ENCODE measurements at regions not wholly inside any gene's neighbourhood (a gene's known extent, or its start where the extent isn't known, plus 50 kb on each side); places are given as distances from the start of the nearest gene placed in this dataset.
"Not testable (repeated sequence)": the region's sequence is repeated elsewhere in the genome, so short reads cannot be mapped to it uniquely, and the experiment has no call there.

DNA sequence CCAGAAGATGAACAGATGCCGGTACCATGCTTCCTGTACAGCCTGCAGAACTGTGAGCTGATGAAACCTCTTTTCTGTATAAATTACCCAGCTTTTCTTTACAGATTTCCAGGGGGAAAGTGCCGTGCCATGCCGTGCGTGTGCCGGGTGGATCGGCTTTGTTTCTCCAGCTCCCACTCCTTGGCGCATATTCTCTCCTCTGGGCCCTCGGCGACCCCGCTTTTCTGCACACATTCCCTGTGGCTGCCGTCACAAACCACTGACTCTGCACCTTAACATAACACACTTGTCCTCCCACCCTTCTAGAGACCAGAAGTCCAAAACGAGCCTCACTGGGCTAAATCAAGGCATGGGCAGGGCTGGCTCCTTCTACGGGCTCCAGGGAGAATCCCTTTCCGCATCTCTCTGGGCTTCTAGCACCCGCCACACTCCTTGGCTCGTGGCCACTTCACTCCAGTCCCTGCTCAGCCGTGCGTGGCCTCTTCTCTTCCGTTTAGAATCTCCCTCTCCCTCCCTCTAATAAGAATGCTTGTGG lies 164.9 kb downstream of the C16orf95 start:
- ChIA-PET CTCF (no interaction called here), POLR2A (no interaction called here)
- Histone ChIP-seq H3K4me2 (no peak overlapping the region), H3K4me1 (no peaks in the 10 kb centered on the region), H3K27ac (no peak overlapping the region), H3K4me3 (no peak overlapping the region), H3K9me3 (no peaks in the 10 kb centered on the region)
- TF ChIP-seq NPAS2 (CRISPR knock-in tag; IDR thresholded peaks at IDR 0.05; ENCODE audit: borderline replicate concordance) (no peak), TFCP2L1 (CRISPR knock-in tag; IDR thresholded peaks at IDR 0.05) (no peak), GATA3 (IDR thresholded peaks at IDR 0.05; ENCODE audit: borderline replicate concordance) (no peak), RNF2 (IDR thresholded peaks at IDR 0.05; ENCODE audit: borderline replicate concordance, low read depth) (no peak), HEYL (CRISPR knock-in tag; IDR thresholded peaks at IDR 0.05) (no peak), KDM5A (IDR thresholded peaks at IDR 0.05) (no peak), EP300 (IDR thresholded peaks at IDR 0.05) (no peak), KDM1A (IDR thresholded peaks at IDR 0.05; ENCODE audit: low read depth) (no peak), SREBF2 (IDR thresholded peaks at IDR 0.05) (no peak), POLR2A (IDR thresholded peaks at IDR 0.05; ENCODE audit: low read length) (no peak), JUN (IDR thresholded peaks at IDR 0.05) (no peak), MYC (IDR thresholded peaks at IDR 0.05; ENCODE audit: borderline replicate concordance, low read length) (no peak), PHF8 (IDR thresholded peaks at IDR 0.05; ENCODE audit: borderline replicate concordance, low read depth) (no peak)
- TF ChIP-seq, protein P1, sequence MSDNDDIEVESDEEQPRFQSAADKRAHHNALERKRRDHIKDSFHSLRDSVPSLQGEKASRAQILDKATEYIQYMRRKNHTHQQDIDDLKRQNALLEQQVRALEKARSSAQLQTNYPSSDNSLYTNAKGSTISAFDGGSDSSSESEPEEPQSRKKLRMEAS (IDR thresholded peaks at IDR 0.05), result no peak
- TF ChIP-seq, protein P2, sequence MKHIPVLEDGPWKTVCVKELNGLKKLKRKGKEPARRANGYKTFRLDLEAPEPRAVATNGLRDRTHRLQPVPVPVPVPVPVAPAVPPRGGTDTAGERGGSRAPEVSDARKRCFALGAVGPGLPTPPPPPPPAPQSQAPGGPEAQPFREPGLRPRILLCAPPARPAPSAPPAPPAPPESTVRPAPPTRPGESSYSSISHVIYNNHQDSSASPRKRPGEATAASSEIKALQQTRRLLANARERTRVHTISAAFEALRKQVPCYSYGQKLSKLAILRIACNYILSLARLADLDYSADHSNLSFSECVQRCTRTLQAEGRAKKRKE (CRISPR knock-in tag; IDR thresholded peaks at IDR 0.05; ENCODE audit: low read depth), result no peak
- FAIRE-seq (no peak), DNase-seq (ENCODE audit: low read depth in 1 of 2, low spot score in 1 of 2) (no peak), ATAC-seq (no peak)
- 71% methylated on average over 19 of the region's 19 CpGs for WGBS (ENCODE audit: missing lambda C conversion rate)

DNA sequence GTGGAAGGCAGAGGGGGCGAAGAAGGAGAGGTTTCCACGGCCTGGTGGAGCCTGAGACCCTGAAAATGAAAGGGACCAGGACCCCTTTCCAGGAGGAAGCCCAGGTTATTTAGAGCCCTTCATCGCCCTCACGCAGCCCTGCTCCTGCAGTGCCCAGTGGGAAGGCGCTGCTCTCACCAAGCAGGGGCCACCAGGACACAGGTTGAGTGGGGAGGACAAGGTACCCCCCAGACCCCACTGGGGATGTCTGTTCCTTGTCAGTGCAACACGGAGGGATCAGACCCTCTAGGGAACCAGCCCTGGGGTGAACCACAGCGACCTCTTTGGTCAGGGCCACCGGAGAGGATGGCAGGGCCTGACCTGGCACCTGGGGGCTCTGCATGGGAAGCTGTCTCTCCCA lies 163.9 kb downstream of the C16orf95 start:
- POLR2A ChIA-PET, result no interaction called here
- ATAC-seq, result no peak
- no peak for TF ChIP-seq MYC (IDR thresholded peaks at IDR 0.05; ENCODE audit: borderline replicate concordance, low read length)
- no peak for TF ChIP-seq NFE2L2 (conservative IDR thresholded peaks at IDR 0.05; ENCODE audit: low read length)
- TF ChIP-seq, protein P3, sequence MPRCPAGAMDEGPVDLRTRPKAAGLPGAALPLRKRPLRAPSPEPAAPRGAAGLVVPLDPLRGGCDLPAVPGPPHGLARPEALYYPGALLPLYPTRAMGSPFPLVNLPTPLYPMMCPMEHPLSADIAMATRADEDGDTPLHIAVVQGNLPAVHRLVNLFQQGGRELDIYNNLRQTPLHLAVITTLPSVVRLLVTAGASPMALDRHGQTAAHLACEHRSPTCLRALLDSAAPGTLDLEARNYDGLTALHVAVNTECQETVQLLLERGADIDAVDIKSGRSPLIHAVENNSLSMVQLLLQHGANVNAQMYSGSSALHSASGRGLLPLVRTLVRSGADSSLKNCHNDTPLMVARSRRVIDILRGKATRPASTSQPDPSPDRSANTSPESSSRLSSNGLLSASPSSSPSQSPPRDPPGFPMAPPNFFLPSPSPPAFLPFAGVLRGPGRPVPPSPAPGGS (IDR thresholded peaks at IDR 0.05), result no peak
- no peak for TF ChIP-seq NPAS2 (CRISPR knock-in tag; IDR thresholded peaks at IDR 0.05; ENCODE audit: borderline replicate concordance)
- TF ChIP-seq RAD21 (conservative IDR thresholded peaks at IDR 0.05 in 1 of 2, IDR thresholded peaks at IDR 0.05 in 1 of 2), result no peak
- no peak for TF ChIP-seq ZNF302 (CRISPR knock-in tag; IDR thresholded peaks at IDR 0.05)
- TF ChIP-seq, protein P4, sequence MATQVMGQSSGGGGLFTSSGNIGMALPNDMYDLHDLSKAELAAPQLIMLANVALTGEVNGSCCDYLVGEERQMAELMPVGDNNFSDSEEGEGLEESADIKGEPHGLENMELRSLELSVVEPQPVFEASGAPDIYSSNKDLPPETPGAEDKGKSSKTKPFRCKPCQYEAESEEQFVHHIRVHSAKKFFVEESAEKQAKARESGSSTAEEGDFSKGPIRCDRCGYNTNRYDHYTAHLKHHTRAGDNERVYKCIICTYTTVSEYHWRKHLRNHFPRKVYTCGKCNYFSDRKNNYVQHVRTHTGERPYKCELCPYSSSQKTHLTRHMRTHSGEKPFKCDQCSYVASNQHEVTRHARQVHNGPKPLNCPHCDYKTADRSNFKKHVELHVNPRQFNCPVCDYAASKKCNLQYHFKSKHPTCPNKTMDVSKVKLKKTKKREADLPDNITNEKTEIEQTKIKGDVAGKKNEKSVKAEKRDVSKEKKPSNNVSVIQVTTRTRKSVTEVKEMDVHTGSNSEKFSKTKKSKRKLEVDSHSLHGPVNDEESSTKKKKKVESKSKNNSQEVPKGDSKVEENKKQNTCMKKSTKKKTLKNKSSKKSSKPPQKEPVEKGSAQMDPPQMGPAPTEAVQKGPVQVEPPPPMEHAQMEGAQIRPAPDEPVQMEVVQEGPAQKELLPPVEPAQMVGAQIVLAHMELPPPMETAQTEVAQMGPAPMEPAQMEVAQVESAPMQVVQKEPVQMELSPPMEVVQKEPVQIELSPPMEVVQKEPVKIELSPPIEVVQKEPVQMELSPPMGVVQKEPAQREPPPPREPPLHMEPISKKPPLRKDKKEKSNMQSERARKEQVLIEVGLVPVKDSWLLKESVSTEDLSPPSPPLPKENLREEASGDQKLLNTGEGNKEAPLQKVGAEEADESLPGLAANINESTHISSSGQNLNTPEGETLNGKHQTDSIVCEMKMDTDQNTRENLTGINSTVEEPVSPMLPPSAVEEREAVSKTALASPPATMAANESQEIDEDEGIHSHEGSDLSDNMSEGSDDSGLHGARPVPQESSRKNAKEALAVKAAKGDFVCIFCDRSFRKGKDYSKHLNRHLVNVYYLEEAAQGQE (IDR thresholded peaks at IDR 0.05), result no peak
- no peak for TF ChIP-seq FOXS1 (CRISPR knock-in tag; IDR thresholded peaks at IDR 0.05)
- no peak for TF ChIP-seq HOXB13 (CRISPR knock-in tag; IDR thresholded peaks at IDR 0.05; ENCODE audit: low read depth)
- no peak for TF ChIP-seq RNF2 (IDR thresholded peaks at IDR 0.05; ENCODE audit: borderline replicate concordance, low read depth)
- no peak for TF ChIP-seq CBX2 (IDR thresholded peaks at IDR 0.05; ENCODE audit: borderline replicate concordance, low read depth)
- Histone ChIP-seq H3K4me3 (no peak overlapping the region), H3K27ac (no peak overlapping the region), H3K4me1 (no peaks in the 10 kb centered on the region), H3K4me2 (no peak overlapping the region), H3K9me3 (no peaks in the 10 kb centered on the region)
- CTCF ChIA-PET, result no interaction called here
- DNase-seq (ENCODE audit: low read depth in 1 of 2, low spot score in 1 of 2), result no peak
- no peak for FAIRE-seq
- whole genome bisulfite sequencing (ENCODE audit: missing lambda C conversion rate), result 54% methylated on average over 8 of the region's 8 CpGs

DNA sequence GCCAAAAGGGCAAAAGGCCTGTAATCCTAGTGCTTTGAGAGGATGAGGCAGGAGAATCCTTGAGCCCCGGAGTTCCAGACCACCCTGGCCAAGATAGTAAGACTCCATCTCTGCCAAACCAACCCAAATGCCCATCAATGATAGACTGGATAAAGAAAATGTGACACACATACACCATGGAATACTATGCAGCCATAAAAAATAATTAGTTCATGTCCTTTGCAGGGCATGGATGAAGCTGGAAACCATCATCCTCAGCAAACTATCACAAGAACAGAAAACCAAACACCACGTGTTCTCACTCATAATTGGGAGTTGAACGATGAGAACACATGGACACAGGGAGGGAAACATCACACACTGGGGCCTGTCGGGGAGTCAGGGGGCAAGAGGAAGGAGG lies 161.9 kb downstream of the C16orf95 start:
- H3K4me1 ChIP-seq; H3K27ac ChIP-seq; H3K4me3 ChIP-seq; DNase-seq (ENCODE audit: low read depth in 1 of 2, low spot score in 1 of 2); FAIRE-seq; H3K4me2 ChIP-seq; ATAC-seq; POLR2A ChIA-PET; H3K9me3 ChIP-seq: not testable (repeated sequence)
- CTCF ChIA-PET, result interaction anchor here (1.8 kb wide), 1 partner anchor 92 kb away, joined by 6 read pairs; no protein-coding TSS in a partner anchor
- 27% methylated on average over 4 of the region's 4 CpGs for WGBS (ENCODE audit: missing lambda C conversion rate)

Measured in A549 (cell line).